ENCODE measurements at regions not wholly inside any gene's neighbourhood (a gene's known extent, or its start where the extent isn't known, plus 50 kb on each side); places are given as distances from the start of the nearest gene placed in this dataset.

- Histone ChIP-seq H3K23me2 (ENCODE audit: insufficient read length, low read depth, low read length, poor library complexity, severe bottlenecking) (no peaks in the 10 kb centered on the region), H4K5ac (ENCODE audit: insufficient read length, low read depth, low read length) (no peak overlapping the region), H2BK5ac (ENCODE audit: insufficient read length, low read length) (no peak overlapping the region), H3K23ac (ENCODE audit: insufficient read length, low read depth, low read length) (no peak overlapping the region), H3K4me1 (ENCODE audit: insufficient read depth, low read length) (no peaks in the 10 kb centered on the region), H3K27ac (ENCODE audit: insufficient read length, low read depth, low read length) (no peak overlapping the region), H3K18ac (ENCODE audit: insufficient read length, low read depth, low read length) (no peak overlapping the region), H3K9ac (ENCODE audit: extremely low read depth, insufficient read length, low read length) (no peak overlapping the region), H2BK15ac (ENCODE audit: low read depth, low read length) (no peak overlapping the region), H3K4me2 (ENCODE audit: insufficient read depth, insufficient read length, low read length) (no peak overlapping the region), H3K56ac (ENCODE audit: insufficient read length, low read depth, low read length) (no peak overlapping the region), H2AK5ac (ENCODE audit: insufficient read length, low read length) (no peak overlapping the region), H2AFZ (ENCODE audit: low read length) (no peak overlapping the region), H2BK120ac (ENCODE audit: low read depth, low read length, poor library complexity, severe bottlenecking) (no peak overlapping the region), H4K8ac (replicated peaks; ENCODE audit: insufficient read length, low read depth, low read length) (no peak overlapping the region), H4K20me1 (ENCODE audit: control insufficient read depth, insufficient read depth, insufficient read length) (no peaks in the 10 kb centered on the region), H2BK12ac (ENCODE audit: insufficient read length, low read depth, low read length) (no peak overlapping the region), H2BK20ac (ENCODE audit: low read depth, low read length, poor library complexity, severe bottlenecking) (no peak overlapping the region), H3K27me3 (ENCODE audit: insufficient read depth, low read length) (no peaks in the 10 kb centered on the region), H3K4ac (ENCODE audit: low read depth, low read length) (no peak overlapping the region), H3T11ph (ENCODE audit: low read length) (no peak overlapping the region), H3K79me2 (ENCODE audit: insufficient read depth, low read length) (no peaks in the 10 kb centered on the region), H3K9me3 (ENCODE audit: control insufficient read depth, low read depth, low read length) (no peaks in the 10 kb centered on the region), H3K14ac (ENCODE audit: insufficient read depth, low read length) (no peak overlapping the region), H3K79me1 (ENCODE audit: insufficient read depth, low read depth, low read length, poor library complexity, severe bottlenecking) (no peaks in the 10 kb centered on the region), H4K91ac (ENCODE audit: insufficient read length, low read depth, low read length) (no peak overlapping the region)
- no peak overlapping the region for H3K4me3 Mint-ChIP-seq
- DNase-seq: no peak
- no peaks in the 10 kb centered on the region; a peak in 1 of 5 replicates for H3K9me3 Mint-ChIP-seq
- H3K27ac Mint-ChIP-seq: no peak overlapping the region
- no peaks in the 10 kb centered on the region for H3K27me3 Mint-ChIP-seq (ENCODE audit: low read depth)
- TF ChIP-seq CTCF (conservative IDR thresholded peaks at IDR 0.05): no peak
- H3K36me3 Mint-ChIP-seq (ENCODE audit: insufficient read depth in 1 of 3, low read depth in 3 of 3): no peaks in the 10 kb centered on the region; a peak in 1 of 7 replicates
- peaks cover 0 to 8% of the 10 kb centered on the region in 2 experiments; a peak in 1 of 4 replicates for H3K4me1 Mint-ChIP-seq
- WGBS (ENCODE audit: extremely low coverage, insufficient read length, low lambda C conversion rate): no CpG with 5 or more reads among the region's 1 CpG
These were observed 108.8 kb upstream of the GRIK1 start for GRCh38 chr21:30048570-30048969.

All from H9 (cell line).